A172 (cell line): ENCODE measurements at regions not wholly inside any gene's neighbourhood (a gene's known extent, or its start where the extent isn't known, plus 50 kb on each side); places are given as distances from the start of the nearest gene placed in this dataset.

ENCODE experiments used
- DNase-seq: peaks from one replicate; pipeline ENCODE4 v3.0.0-alpha.2; 2015; ENCODE audit warnings: low spot score

DNA sequence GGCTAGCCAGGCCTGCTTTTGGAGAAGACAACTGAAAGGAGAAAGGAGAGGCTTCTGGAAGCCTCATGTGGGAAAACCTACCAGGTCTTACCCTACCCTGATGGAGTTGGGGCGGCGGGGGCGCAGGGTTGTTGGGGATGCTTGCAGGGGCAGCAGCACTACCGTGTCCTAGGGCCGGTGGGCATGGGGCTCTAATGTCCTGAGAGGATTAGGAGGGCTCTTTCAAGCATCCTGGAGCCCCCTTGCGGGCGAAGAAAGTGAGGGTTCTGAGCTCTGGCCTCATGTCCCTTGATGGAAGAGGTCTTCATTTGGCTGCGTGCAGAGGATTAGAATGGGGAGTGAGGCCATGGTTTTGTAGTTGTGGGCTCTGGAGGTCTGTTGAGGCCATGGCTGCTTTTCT, 86.9 kb upstream of the PITX1 start:
- DNase-seq = no peak

DNA sequence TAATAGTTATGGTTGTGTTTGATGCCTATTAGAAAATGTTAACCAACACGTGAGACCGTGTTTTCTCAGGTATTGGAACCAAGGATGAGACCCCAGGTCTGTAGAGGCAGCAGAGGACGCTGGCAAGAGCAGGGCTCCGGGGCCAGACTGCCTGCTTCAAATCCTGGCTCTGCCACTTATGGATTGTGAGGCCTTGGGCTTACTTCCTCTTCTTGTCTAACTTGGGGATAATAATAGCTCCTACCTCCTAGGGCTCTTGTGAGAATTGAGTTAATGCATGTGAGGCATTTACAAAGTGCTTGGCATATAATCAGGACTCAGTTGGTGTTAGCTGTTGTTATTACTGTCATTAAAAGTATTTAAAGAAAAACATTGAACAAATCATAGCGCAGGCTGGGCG, 85.5 kb upstream of the PITX1 start:
- no peak for DNase-seq

DNA sequence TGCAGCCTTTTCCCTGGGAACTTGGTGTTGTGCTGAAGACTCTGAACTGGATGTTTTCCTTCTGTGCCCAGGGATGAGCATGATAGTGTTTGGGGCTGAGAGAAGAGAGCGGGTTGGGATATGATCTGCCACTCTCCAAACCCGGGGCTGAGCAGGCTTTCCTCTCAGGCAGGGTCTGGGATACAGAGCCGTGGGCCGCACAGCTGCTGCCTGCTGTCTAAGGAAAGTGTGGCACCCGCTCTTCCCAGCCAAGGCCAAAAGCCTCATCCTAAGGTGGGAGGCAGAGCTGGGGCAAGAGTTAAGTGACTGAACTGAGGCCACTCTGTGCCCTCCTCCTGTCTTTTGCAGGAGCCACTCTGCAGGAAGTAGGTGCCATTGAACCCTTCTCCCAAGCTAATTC, 83.6 kb upstream of the PITX1 start:
- no peak for DNase-seq

DNA sequence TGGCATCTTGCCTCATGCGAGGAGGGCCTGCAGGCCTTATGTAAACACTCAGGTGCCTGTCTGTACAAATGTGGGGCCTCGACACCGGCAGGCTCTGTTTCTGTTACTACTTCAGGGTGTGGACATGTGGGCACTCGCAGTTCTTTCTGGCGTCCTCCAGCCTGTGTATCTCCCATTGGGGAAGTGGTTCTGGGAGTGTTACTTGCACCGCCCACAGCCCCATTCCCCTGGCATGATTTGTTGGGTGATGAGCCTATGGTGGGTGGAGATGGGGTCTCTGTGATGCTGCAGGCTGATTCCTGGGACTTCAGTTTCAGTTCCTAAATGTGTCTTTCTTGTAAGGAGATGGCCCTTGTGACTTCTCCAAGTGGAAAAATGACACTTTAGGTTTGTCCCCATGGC, 82.1 kb upstream of the PITX1 start:
- no peak for DNase-seq

DNA sequence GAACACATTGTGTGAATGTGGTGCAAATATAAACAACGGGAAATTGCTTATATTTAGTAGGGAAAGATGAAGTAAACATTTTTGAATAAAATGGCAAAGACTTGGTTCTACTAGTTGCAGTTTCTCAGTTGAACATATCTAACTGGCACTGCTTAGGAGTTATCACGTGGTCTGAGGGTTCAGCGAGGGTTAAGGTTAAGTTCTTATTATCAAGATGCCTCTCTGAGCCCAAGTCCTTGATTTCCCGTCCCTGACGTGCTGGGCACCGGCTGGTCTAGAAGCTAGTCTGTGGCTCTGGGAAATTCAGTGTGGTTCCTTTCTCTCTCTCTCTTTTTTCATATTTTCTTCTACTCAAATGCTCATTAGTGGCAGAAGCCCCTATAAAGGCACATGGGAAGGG, 81.6 kb upstream of the PITX1 start:
- DNase-seq = no peak

DNA sequence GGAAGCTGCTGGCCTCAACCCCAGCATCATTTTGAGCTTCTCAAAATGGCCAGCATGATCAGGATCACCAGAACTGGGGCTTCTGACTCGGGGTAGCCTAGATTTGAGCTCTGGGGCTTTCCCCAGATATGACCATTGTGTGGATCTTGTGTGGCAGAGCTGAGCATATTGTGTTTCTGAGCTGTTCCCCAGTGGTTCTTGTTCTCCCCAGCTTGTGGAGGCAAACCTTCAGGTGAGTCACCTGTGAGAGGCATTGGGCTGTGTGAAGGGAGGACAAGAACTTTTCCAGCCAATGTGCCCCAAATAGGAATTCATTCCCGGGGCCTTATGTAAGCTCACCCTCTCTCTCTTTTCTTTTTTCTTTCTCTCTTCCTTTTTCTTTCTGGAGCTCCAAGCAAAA, 80.7 kb upstream of the PITX1 start:
- DNase-seq = no peak

DNA sequence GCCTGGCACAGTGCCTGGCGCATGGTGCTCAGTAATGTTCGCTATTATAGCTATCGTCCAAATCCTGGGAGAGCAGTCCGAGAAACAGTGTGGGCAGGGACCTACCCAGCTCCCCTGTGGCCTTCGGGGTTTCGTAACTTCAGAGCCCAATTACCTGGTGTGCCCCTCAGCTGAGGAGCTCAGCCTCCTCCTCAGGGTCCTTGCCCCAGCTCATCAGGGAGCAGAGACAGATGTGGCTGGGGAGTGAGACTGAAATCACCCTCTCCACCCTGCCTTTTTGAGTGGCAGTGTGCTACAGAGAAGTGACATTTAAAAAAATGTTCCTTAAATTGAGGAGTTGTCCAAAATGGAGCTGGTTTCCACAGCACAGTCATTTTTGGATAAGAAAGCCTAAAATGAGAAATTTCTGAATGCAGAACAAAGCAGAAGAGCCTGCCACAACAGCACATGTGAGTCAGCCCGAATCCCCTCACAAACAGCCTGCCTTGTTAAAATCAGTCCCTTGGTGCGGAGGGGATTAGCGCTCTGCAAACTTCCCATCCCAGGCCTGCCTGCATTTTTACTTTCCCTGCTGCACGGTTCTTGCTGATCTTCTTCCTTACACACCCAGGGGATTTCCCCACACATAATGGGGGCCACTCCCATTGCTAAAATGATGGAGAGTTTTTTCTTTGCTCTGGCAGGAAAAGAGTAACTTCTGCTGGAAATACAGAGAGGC, 78.1 kb upstream of the PITX1 start:
- no peak for DNase-seq

DNA sequence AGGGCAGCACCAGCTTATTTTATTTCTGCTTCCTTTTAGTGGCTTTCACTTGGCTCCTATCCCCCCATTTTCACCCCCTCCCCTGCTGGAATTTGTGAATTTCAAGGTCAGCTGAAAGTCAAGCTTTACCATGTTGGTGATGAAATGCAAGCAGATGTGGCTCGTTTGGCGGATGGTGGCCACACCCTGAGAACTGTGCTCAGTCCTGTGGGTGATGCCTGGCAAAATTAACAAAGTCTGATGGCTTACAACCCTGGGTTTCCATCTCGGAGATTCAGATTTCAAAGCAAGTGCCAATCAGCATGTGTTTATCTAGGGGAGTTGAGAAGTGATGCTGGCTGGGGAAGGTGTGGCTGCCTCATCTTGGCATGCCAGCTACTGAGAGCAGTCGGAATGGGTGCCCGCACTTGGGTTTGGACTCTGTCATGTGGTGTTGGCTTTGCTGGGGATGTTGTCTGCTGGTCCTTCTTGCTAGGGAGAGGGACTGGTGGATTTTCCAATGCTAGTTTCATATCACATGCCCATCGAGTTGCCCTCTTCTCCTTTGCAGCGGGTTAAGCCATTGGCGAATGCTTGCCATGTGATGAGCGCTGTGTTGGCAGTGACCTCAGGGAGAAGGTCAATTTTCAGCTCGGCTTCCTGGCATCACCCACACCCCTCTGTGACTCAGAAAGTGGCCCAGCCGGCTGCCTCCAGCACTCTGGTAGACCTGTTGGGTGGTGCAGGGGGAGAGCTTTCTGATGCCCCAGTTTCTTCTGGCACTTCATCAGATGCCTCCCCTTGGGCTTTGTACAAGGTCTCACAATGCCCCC, 77.0 kb upstream of the PITX1 start:
- peak; percentile 21 for DNase-seq

DNA sequence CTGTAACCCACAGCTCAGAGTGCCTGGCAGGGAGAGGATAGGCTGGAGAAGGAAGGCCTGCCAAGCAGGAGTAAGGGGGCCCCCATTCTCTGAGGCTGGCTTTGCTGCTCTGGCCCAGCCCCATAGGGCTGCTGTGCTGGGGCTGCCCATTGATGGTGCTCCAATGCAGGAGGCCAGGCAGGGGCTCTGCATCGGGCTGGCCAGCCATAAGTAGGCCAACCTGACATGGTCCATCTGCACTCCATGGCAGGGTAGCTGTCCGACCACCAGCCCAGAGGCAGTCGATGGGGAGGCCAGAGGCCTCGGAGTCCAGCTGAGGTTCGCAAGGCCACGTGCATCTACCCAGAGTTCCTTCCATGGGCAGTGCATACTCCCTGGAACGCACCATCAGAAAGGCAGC, 75.0 kb upstream of the PITX1 start:
- DNase-seq = no peak

DNA sequence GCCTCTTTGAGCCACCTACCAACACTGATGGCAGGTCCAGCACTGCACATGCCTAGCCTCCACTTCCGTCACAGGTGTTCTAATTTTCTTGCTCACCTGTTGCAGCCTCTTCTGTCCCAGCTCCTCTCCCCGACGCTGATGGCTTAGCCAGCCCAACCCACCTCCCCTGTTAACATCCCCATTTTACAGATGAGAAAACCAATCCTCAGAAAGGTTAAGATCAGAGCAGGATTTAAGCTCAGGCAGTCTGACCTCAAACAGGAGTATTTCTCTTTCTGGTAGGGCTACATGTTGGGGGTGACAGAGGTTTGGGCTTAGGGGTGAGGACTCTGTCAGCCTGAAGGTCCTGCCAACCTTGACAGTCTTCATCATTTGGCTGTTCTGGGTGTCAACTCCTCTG, 74.5 kb upstream of the PITX1 start:
- DNase-seq = no peak

DNA sequence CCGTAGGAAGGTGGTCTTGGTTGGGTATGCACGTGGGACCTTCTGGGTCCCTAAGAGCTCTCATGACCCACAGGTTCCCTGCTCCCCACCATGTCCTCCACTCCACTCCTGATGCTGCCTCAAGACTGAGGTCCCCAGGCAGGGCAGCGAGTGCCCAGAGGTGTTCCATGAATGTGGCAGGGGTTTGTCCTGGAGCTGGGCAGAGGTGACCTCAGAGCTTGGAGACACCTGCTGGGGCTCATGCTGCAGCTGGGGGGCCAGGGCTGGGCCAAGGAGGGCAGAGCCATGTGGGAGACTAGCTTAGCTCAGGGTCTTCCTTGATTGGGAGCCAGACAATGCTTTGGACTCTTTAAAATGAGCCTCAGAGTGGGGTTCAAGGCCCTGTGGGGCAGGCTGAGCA, 74.0 kb upstream of the PITX1 start:
- DNase-seq = no peak

DNA sequence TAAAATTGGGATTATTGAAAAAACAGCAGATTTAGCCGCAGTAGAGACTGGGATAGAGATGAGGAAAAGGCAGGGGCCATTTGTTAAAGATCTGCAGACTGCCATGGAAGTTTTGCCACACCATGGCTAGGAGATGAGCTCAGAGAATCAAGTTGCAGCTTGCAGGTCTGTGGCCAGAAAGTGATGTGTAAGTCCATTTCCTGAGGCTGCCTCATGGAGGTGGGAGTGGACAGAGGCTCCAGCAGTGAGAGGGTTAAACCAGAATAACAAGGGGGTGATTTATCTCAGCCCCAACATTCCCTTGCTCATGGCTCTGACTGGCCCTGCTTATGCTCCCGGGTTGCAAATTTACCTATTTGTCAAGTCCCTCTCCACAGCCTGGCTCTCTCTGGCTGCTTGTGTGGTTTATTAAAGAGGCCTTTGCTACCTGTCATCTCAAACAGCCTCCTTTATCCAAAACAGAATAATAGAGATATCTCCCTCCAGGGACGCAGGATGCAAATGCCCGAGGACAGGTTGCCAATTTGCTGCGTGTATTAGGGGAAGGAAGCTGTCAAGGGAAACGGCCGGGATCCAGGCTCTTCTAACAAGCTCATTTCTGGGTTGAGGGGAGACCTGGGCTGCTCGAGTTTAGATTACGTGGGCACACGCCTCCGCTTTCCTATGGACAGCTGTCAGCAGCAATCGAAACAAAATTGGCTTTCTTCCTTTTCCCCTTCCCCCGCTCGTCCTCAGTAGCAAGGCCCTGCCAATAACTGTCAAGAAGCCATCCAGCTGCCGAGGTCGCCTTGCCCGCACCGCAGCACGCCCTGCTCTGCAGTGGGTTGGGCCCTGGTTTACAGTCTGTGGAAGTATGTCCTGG, 72.8 kb upstream of the PITX1 start:
- DNase-seq = no peak

DNA sequence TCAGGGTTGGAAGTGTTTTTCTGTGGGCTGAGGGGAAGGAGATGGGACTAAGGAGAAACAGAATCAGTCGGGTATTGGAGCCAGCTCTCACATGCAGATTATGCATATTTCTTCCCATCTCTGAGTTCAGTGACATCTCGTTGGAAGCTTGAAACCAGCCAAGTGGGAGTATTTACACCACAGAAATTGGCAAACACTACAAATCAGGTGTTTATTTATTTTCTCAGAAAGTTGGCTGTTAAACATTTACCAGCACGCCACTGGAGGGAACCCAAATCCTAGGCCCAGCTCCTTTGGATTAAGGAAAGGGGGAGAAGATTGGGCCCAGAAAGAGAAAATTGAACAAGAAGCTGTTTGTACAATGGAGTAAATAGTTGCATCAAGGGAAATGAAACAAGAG, 72.1 kb upstream of the PITX1 start:
- DNase-seq = no peak

DNA sequence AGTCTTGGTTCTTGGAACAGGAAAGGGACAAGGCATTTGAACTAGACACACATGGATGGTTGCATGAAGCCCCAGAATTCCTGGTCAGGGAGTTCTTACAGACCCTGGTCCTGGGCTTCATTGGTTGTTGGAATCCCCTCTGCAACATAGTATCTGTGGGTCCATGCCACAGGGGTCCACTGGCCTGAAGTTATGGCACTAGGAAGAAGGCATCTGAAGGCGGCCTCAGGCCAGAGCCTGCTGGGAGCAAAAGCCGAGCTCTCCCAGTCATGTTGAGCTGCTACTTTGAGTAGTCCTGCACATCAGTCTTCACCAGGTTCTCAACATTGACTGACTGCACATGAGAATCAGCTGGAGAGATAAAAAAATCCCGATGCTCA, 71.1 kb upstream of the PITX1 start:
- DNase-seq = no peak

DNA sequence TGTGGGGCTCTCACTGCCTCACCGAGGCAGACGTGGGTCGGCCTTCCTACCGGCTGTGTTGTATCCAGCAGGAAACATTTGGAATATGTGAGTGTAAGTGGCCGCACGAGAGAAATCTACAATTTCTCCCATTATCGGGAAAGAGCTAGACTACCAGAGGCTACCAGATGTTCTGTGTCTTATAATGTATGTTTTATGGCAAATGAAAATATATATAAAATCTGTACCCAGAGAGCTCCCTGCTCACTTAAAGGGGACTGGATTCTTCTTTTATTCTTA, 69.5 kb upstream of the PITX1 start:
- no peak for DNase-seq

DNA sequence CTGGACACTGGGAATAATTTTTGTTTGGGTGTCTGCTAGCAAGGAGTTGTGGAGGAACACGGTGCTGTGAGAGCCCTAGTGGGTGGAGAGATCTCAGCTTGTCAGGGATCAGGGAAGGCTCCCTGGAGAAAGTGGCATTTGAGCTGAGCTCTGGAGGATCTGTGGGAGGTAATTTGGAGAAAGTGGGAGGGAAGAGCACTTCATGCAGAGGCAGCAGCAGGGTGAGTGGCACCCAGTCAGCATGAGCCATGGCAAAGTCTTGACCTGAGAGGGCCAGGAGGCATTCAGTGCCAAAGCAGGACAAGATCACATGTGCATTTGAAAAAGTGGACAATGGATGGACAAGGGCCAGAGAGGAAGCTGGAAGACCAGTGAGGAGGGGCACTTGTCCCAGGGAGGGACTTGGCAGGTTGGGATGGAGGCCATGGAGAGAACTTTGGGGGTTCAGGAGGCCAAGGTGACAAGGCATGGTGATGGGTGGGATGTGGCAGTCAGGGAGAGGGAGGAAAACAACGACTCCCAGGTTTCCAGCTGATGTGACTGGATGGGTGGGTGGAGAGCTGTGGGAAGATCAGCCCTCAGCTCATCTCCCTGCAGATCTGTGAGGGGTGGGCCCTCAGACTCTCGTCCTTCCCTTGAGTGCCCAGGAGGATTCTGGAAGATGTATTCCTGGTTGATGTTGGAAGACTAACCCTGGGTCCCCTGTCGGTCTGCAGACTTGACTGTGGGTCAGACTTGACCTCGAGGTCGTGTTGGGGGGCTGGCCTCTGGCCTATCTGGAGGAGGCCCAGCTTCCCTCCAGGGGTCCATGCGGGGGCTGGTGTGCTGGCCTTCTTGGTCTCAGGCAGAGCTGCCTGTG, 68.9 kb upstream of the PITX1 start:
- no peak for DNase-seq

DNA sequence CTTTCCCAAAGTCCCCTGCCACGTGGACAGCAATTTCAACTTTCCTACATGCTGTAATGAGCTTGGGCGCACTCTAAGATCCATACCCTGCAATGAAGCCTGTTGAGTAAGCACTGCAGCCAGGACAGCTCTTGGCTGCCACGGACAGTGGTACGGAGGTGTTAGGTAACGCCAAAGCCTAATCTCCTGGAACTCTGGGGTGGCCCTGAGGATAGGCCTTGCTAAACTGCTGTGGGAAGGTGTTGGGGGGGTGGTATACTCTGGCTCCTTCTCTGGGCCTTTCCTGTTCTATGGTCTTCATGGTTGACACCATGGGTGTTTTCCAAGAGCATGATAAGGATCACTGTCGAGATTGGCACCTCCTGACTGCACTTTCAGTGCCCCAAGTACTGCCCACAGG, 66.4 kb upstream of the PITX1 start:
- no peak for DNase-seq

DNA sequence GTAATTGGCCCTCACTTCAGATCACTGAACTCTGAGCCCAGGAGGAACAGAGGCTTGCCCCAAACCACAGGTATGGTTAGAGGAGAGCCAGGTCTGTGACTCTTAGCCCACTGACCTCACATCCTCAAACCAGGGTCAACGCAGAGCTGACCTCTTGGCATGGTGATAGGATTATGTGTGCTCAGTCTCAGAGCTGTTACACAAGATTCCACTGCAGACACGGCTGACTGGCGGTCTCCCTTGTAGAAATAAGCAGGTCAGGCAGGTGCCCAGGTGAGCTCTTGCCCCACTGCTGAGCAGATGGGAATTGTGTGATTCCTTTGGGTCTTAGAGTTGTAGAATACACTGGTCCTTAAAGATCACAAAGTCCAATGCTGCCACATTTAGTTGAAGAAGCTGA, 66.0 kb upstream of the PITX1 start:
- DNase-seq = no peak

DNA sequence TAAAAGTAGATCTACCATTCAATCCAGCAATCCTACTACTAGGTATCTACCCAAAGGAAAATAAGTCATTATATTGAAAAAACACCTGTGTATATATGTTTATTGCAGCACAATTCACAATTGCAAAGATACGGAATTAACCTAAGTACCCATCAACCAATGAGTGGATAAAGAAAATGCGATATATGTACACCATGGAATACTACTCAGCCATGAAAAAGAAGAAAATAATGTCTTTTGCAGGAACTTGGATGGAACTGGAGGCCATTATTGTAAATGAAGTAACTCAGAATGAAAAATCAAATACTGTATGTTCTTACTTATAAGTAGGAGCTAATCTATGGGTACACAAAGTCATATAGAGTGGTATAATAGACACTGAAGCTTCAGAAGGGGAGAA, 63.4 kb upstream of the PITX1 start:
- DNase-seq = no peak

DNA sequence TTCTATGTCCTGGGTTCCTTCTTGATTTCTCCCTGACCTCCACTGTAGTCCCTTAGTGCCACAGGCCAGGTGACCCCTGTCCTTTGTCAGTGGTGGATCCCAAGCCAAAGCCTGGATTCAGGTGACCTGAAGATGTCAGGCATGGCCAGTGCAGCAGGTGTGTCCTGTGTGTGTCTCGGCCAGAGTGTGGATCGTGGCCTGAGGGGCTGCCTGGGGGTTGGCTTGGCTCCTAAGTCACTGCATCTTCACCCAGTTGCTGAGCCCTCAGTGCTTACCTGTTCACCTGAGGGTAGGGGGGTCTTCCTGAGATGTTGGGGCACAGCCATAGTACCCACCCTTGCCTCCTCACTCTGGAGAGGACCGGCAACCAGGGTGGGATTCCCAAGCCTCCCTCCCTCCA, 61.8 kb upstream of the PITX1 start:
- DNase-seq = no peak

DNA sequence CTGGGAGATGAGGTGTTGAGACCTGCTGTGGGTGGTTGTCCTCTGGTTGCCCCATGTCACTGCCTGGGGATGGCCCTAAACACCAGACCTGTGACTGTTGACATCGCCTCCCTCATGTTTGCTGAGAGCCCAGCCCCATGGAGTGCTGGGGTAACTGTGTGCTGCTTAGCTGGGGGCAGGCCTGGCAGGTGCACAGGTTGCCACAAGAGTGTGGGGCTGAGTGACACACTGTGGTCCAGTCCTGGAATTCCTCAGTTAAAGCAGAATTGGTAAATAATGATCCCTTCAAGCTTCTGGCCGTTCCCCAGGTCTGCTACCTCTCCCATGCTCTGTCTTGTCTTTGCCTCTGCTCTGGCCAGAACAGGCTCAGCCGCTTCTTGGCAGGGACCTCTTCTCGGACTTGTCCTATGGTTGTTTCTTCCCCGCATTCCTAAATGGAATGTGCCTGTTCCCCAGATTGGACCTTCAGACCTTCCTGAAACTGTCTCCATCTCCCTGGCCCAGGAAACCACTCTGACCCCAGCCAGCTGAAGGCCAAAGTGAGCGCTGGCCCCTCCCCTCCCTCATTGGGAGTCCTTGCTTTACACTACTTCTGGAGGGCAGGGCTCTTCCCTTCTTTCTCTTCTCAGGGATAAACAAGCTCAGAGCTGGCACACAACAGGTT, 61.2 kb upstream of the PITX1 start:
- DNase-seq = no peak
